Smooth muscle cell (in vitro differentiated cells): ENCODE measurements at regions not wholly inside any gene's neighbourhood (a gene's known extent, or its start where the extent isn't known, plus 50 kb on each side); places are given as distances from the start of the nearest gene placed in this dataset.

Experiments used
- DNase-seq: peaks from one replicate; lab custom pipeline; 2025; ENCODE audit not compliant: unreplicated experiment; lab: John Stamatoyannopoulos, UW
- H2AFZ ChIP-seq: fragments of 200-600 bp; sonication (generic); 2 replicates; pipeline ENCODE4 v1.6.0; 2016; ENCODE audit warnings: antibody characterized with exemption, low read depth, mild to moderate bottlenecking
- H3F3A ChIP-seq: fragments of 200-600 bp; sonication (generic); 2 replicates; pipeline ENCODE4 v1.6.0; 2017; ENCODE audit warnings: antibody characterized with exemption, low read depth
- H3K27ac ChIP-seq: fragments of 200-600 bp; sonication (generic); 2 replicates; pipeline ENCODE4 v1.5.1; 2016; ENCODE audit warnings: low read depth, mild to moderate bottlenecking
- H3K27me3 ChIP-seq: fragments of 200-600 bp; sonication (generic); 2 replicates; pipeline ENCODE4 v1.6.1; 2016; ENCODE audit warnings: low read depth, mild to moderate bottlenecking
- H3K36me3 ChIP-seq: fragments of 200-600 bp; sonication (generic); 2 replicates; pipeline ENCODE4 v1.5.1; 2016; ENCODE audit warnings: low read depth
- H3K4me1 ChIP-seq: fragments of 200-600 bp; sonication (generic); 2 replicates; pipeline ENCODE4 v1.5.1; 2016; ENCODE audit warnings: low read depth
- H3K4me2 ChIP-seq: fragments of 200-600 bp; sonication (generic); 2 replicates; pipeline ENCODE4 v1.6.0; 2016; ENCODE audit warnings: mild to moderate bottlenecking
- H3K4me3 ChIP-seq: fragments of 200-600 bp; sonication (generic); 2 replicates; pipeline ENCODE4 v1.5.1; 2016; ENCODE audit warnings: mild to moderate bottlenecking
- H3K79me2 ChIP-seq: fragments of 200-600 bp; sonication (generic); 2 replicates; pipeline ENCODE4 v1.6.0; 2016; ENCODE audit warnings: low read depth, mild to moderate bottlenecking
- H3K9ac ChIP-seq: fragments of 200-600 bp; sonication (generic); 2 replicates; pipeline ENCODE4 v1.6.0; 2016; ENCODE audit warnings: low read depth
- H3K9me3 ChIP-seq: fragments of 200-600 bp; sonication (generic); replicated peaks from 2 replicates; pipeline ENCODE4 v1.5.1; 2016; ENCODE audit warnings: low read depth
- H4K20me1 ChIP-seq: fragments of 200-600 bp; sonication (generic); 2 replicates; pipeline ENCODE4 v1.6.0; 2016; ENCODE audit warnings: low read depth
- WGBS: methylation state at CpG from one replicate; pipeline ENCODE4 v1.1.7; 2016; ENCODE audit warnings: low lambda C conversion rate; 5-methylcytosine and 5-hydroxymethylcytosine counted together
- TF ChIP-seq, protein P1 (sequence below): fragments of 200-600 bp; sonication (generic); IDR thresholded peaks from 2 replicates; pipeline ENCODE4 v1.5.1; 2017; ENCODE audit warnings: borderline replicate concordance, mild to moderate bottlenecking, antibody characterized with exemption; ENCODE audit not compliant: insufficient read depth, poor library complexity, severe bottlenecking

DNA sequence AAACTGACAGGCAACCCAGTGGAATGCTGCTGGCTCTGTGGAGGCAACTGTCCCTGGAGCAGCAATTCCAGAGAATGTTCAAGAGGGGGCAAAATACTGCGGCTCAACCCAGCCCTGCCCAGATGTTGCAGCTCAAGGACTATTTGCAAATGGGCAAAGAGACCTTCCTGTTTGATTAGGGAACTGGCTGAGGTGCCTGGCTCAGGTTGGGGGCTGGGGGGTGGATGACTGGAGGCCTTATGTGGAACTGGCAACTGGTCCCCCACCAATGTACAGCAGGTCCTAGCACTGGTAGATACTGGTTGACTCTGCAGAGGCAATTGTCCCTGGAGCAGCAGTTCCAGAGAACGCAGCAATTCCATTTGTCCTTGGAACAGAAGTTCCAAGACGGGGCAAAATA lies 302.5 kb downstream of the ZPLD1 start:
- 97% methylated on average over 3 of the region's 3 CpGs for WGBS
- no peaks in the 10 kb centered on the region for H3K79me2 ChIP-seq
- H3K4me1 ChIP-seq: no peaks in the 10 kb centered on the region
- H3K36me3 ChIP-seq: no peaks in the 10 kb centered on the region
- TF ChIP-seq, protein P1, sequence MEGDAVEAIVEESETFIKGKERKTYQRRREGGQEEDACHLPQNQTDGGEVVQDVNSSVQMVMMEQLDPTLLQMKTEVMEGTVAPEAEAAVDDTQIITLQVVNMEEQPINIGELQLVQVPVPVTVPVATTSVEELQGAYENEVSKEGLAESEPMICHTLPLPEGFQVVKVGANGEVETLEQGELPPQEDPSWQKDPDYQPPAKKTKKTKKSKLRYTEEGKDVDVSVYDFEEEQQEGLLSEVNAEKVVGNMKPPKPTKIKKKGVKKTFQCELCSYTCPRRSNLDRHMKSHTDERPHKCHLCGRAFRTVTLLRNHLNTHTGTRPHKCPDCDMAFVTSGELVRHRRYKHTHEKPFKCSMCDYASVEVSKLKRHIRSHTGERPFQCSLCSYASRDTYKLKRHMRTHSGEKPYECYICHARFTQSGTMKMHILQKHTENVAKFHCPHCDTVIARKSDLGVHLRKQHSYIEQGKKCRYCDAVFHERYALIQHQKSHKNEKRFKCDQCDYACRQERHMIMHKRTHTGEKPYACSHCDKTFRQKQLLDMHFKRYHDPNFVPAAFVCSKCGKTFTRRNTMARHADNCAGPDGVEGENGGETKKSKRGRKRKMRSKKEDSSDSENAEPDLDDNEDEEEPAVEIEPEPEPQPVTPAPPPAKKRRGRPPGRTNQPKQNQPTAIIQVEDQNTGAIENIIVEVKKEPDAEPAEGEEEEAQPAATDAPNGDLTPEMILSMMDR: no peak
- no peaks in the 10 kb centered on the region for H4K20me1 ChIP-seq
- no peaks in the 10 kb centered on the region for H3K9me3 ChIP-seq
- H3K4me2 ChIP-seq: no peak overlapping the region
- no peak overlapping the region for H2AFZ ChIP-seq
- H3K27ac ChIP-seq: no peak overlapping the region
- no peak for DNase-seq
- H3F3A ChIP-seq: no peaks in the 10 kb centered on the region
- no peaks in the 10 kb centered on the region for H3K27me3 ChIP-seq
- no peak overlapping the region for H3K9ac ChIP-seq
- no peak overlapping the region for H3K4me3 ChIP-seq

DNA sequence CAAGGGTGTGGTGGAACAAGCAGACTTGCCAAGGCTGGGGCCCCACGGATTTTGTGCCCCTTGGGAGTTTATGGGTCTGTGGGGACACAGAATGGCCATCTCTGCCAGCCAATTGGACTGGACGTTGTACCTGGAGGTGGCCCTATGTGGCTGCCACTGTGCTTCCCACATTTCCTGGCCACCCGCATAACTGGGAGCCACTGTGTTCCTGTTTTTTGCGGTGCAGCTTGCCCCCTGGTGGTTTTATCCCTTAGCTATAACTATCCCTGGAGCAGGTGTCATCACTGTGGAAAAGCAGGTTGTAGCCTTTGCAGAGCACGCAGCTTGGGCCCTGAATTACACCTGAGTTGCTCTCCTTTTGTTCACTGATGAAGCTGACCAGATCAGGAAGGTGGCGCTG lies 306.3 kb downstream of the ZPLD1 start:
- H3K79me2 ChIP-seq: no peaks in the 10 kb centered on the region
- no peak overlapping the region for H2AFZ ChIP-seq
- H3K4me3 ChIP-seq: no peak overlapping the region
- H3K9ac ChIP-seq: no peak overlapping the region
- no peaks in the 10 kb centered on the region for H3K36me3 ChIP-seq
- no peaks in the 10 kb centered on the region for H3K9me3 ChIP-seq
- TF ChIP-seq, protein P1: peak; percentile 3
- H3F3A ChIP-seq: no peaks in the 10 kb centered on the region
- 83% methylated on average over 6 of the region's 6 CpGs for WGBS
- no peak for DNase-seq
- H4K20me1 ChIP-seq: no peaks in the 10 kb centered on the region
- no peak overlapping the region for H3K27ac ChIP-seq
- no peaks in the 10 kb centered on the region for H3K4me1 ChIP-seq
- no peak overlapping the region for H3K4me2 ChIP-seq
- no peaks in the 10 kb centered on the region for H3K27me3 ChIP-seq

DNA sequence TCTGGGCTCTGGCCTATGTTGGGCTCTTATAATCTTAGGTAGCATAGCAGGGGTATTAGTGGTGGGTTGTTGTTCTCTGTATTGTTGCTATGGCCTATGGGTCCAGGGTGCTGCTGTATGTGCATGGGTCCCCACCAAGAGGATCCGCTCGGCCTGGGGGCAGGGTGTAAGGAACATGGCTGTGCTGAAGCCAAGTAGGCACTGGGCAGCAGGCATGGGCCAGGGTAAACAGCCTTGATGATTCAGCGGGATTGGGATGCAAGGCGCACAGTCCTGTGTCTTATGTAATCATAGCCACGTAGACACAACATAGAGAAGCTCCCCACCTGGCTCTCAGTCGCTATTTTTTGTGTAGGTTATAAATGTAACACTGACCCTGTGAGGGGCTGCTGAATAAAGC lies 306.9 kb downstream of the ZPLD1 start:
- H2AFZ ChIP-seq: no peak overlapping the region
- H3K4me1 ChIP-seq: no peaks in the 10 kb centered on the region
- TF ChIP-seq, protein P1: no peak
- H3K27ac ChIP-seq: no peak overlapping the region
- DNase-seq: no peak
- H3F3A ChIP-seq: no peaks in the 10 kb centered on the region
- no peaks in the 10 kb centered on the region for H3K9me3 ChIP-seq
- no peaks in the 10 kb centered on the region for H3K36me3 ChIP-seq
- no peaks in the 10 kb centered on the region for H4K20me1 ChIP-seq
- no peak overlapping the region for H3K9ac ChIP-seq
- no peak overlapping the region for H3K4me2 ChIP-seq
- 97% methylated on average over 6 of the region's 6 CpGs for WGBS
- no peak overlapping the region for H3K4me3 ChIP-seq
- no peaks in the 10 kb centered on the region for H3K27me3 ChIP-seq
- no peaks in the 10 kb centered on the region for H3K79me2 ChIP-seq

DNA sequence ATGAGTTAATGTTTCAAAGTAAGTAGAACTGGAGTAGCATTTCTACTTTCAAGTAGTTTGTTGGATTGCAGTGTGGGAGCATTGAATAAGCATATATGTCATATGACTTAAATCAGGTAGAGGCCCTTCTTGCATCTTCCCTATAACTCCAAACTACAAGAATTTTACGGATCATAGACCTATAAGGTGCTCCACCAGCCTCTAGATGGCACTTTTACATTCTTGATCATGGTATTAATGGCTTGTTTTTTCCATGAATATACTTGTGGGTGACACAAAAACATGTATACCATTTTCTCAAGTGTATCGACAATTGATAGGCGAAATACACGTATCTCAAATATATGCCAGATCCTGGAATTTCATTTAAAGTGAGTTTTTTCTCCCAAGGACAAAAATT lies 311.1 kb downstream of the ZPLD1 start:
- 66% methylated on average over 4 of the region's 4 CpGs for WGBS
- no peak overlapping the region for H3K9ac ChIP-seq
- no peak for DNase-seq

More for the DNA sequence above, 311.1 kb downstream of the ZPLD1 start:
- H3K27me3 ChIP-seq: no peaks in the 10 kb centered on the region
- TF ChIP-seq, protein P1: peak; percentile 15
- H4K20me1 ChIP-seq: no peaks in the 10 kb centered on the region
- H3K79me2 ChIP-seq: no peaks in the 10 kb centered on the region
- H3K27ac ChIP-seq: no peak overlapping the region
- H3K4me2 ChIP-seq: no peak overlapping the region
- no peak overlapping the region for H2AFZ ChIP-seq
- no peak overlapping the region for H3K4me3 ChIP-seq
- peaks cover 21% of the 10 kb centered on the region for H3K4me1 ChIP-seq
- no peaks in the 10 kb centered on the region for H3F3A ChIP-seq
- no peaks in the 10 kb centered on the region for H3K9me3 ChIP-seq
- no peaks in the 10 kb centered on the region for H3K36me3 ChIP-seq
